CD4-positive, alpha-beta T cell treated with Interleukin-1 beta for 1 hour (primary cell): ENCODE measurements at regions not wholly inside any gene's neighbourhood (a gene's known extent, or its start where the extent isn't known, plus 50 kb on each side); places are given as distances from the start of the nearest gene placed in this dataset.
"Not testable (repeated sequence)": the region's sequence is repeated elsewhere in the genome, so short reads cannot be mapped to it uniquely, and the experiment has no call there.

ENCODE experiments used
- DNase-seq, 2 donors: peaks; one replicate each; pipeline ENCODE4 v3.0.0-alpha.2; 2020 to 2022

GRCh38 chr13:86253497-86253896 lies 454.3 kb upstream of the SLITRK6 start:
- DNase-seq = not testable (repeated sequence)

GRCh38 chr13:86255820-86256219 lies 456.6 kb upstream of the SLITRK6 start:
- DNase-seq = not testable (repeated sequence)

GRCh38 chr13:86269511-86269910 lies 470.3 kb upstream of the SLITRK6 start:
- no peak for DNase-seq

GRCh38 chr13:86282442-86282841 lies 483.2 kb upstream of the SLITRK6 start:
- DNase-seq = no peak

GRCh38 chr13:86283031-86283430 lies 483.8 kb upstream of the SLITRK6 start:
- DNase-seq = no peak

- no peak for DNase-seq
Observed at GRCh38 chr13:86298725-86299124, 499.5 kb upstream of the SLITRK6 start.

GRCh38 chr13:86299128-86299527 lies 499.9 kb upstream of the SLITRK6 start:
- no peak for DNase-seq

GRCh38 chr13:86309881-86310280 lies 510.7 kb upstream of the SLITRK6 start:
- DNase-seq = no peak

GRCh38 chr13:86313421-86313820 lies 514.2 kb upstream of the SLITRK6 start:
- no peak for DNase-seq

- no peak for DNase-seq
Observed at GRCh38 chr13:86318450-86318849, 519.2 kb upstream of the SLITRK6 start.

GRCh38 chr13:86324191-86324590 lies 525.0 kb upstream of the SLITRK6 start:
- no peak for DNase-seq

- no peak for DNase-seq
Observed at GRCh38 chr13:86355301-86355700, 556.1 kb upstream of the SLITRK6 start.

- no peak for DNase-seq
Observed at GRCh38 chr13:86357106-86357505, 557.9 kb upstream of the SLITRK6 start.

GRCh38 chr13:86363749-86364148 lies 564.5 kb upstream of the SLITRK6 start:
- not testable (repeated sequence) for DNase-seq

GRCh38 chr13:86368924-86369323 lies 569.7 kb upstream of the SLITRK6 start:
- DNase-seq = no peak

GRCh38 chr13:86377451-86377850 lies 578.2 kb upstream of the SLITRK6 start:
- no peak for DNase-seq

GRCh38 chr13:86378628-86379027 lies 579.4 kb upstream of the SLITRK6 start:
- DNase-seq = no peak

- no peak for DNase-seq
Observed at GRCh38 chr13:86383151-86383550, 583.9 kb upstream of the SLITRK6 start.

GRCh38 chr13:86383561-86383960 lies 584.3 kb upstream of the SLITRK6 start:
- no peak for DNase-seq

- no peak for DNase-seq
Observed at GRCh38 chr13:86397635-86398034, 598.4 kb upstream of the SLITRK6 start.

GRCh38 chr13:86399572-86399971 lies 600.4 kb upstream of the SLITRK6 start:
- no peak for DNase-seq

- DNase-seq = no peak
Observed at GRCh38 chr13:86402500-86402899, 603.3 kb upstream of the SLITRK6 start.

- DNase-seq = no peak
Observed at GRCh38 chr13:86403181-86403580, 604.0 kb upstream of the SLITRK6 start.

GRCh38 chr13:86409466-86410241 lies 610.4 kb upstream of the SLITRK6 start:
- DNase-seq = no peak

GRCh38 chr13:86425170-86425815 lies 626.1 kb upstream of the SLITRK6 start:
- no peak for DNase-seq
